GM12878 (cell line): ENCODE measurements at regions not wholly inside any gene's neighbourhood (a gene's known extent, or its start where the extent isn't known, plus 50 kb on each side); places are given as distances from the start of the nearest gene placed in this dataset.

ENCODE experiments used
- BACH1 ChIP-seq: fragments of 450-650 bp; IDR thresholded peaks from 2 replicates; pipeline ENCODE4 v1.6.1; 2017; ENCODE audit warnings: mild to moderate bottlenecking, borderline replicate concordance
- CBFB ChIP-seq: IDR thresholded peaks from 2 replicates; pipeline ENCODE4 v1.6.1; 2016; ENCODE audit warnings: antibody characterized with exemption, low read depth
- CUX1 ChIP-seq: IDR thresholded peaks from 2 replicates; pipeline ENCODE4 v1.6.1; 2012; ENCODE audit warnings: improper control_type of control experiment, low read depth, low read length; ENCODE audit not compliant: insufficient replicate concordance
- ELK1 ChIP-seq: IDR thresholded peaks from 2 replicates; pipeline ENCODE4 v1.6.1; 2012; ENCODE audit warnings: low read depth, low read length, improper control_type of control experiment
- HSF1 ChIP-seq: fragments of 150-350 bp; IDR thresholded peaks from 2 replicates; pipeline ENCODE4 v1.6.1; 2014; ENCODE audit warnings: mild to moderate bottlenecking, low read depth, low read length
- IKZF1 ChIP-seq: fragments of 450-650 bp; conservative IDR thresholded peaks from 2 replicates; pipeline ENCODE4 v1.6.1; 2017; ENCODE audit warnings: antibody characterized with exemption, mild to moderate bottlenecking
- JUNB ChIP-seq: IDR thresholded peaks from 2 replicates; pipeline ENCODE4 v1.6.1; 2016; ENCODE audit warnings: antibody characterized with exemption, mild to moderate bottlenecking
- MAX ChIP-seq: IDR thresholded peaks from 2 replicates; pipeline ENCODE4 v1.6.1; 2012; ENCODE audit warnings: low read depth, low read length, improper control_type of control experiment
- MXI1 ChIP-seq: fragments of 150-350 bp; IDR thresholded peaks from 2 replicates; pipeline ENCODE4 v1.6.1; 2011; ENCODE audit warnings: low read depth, mild to moderate bottlenecking, inconsistent platforms, low read length, improper control_type of control experiment
- NFXL1 ChIP-seq: fragments of 450-650 bp; IDR thresholded peaks from 2 replicates; pipeline ENCODE4 v1.6.1; 2017; ENCODE audit warnings: antibody characterized with exemption, mild to moderate bottlenecking, borderline replicate concordance
- NKRF ChIP-seq: fragments of 450-650 bp; conservative IDR thresholded peaks from 2 replicates; pipeline ENCODE4 v1.6.1; 2017; ENCODE audit warnings: mild to moderate bottlenecking, moderate library complexity
- PAX5 ChIP-seq: IDR thresholded peaks from 2 replicates; pipeline ENCODE4 v1.6.1; 2011; ENCODE audit warnings: low read depth, low read length, borderline replicate concordance
- PRDM15 ChIP-seq: fragments of 450-650 bp; formaldehyde crosslinking; IDR thresholded peaks from 2 replicates; pipeline ENCODE4 v1.4.0; 2020; ENCODE audit warnings: mild to moderate bottlenecking, moderate library complexity
- RUNX3 ChIP-seq: IDR thresholded peaks from 2 replicates; pipeline ENCODE4 v1.6.1; 2012; ENCODE audit warnings: low read length, inconsistent platforms
- SREBF2 ChIP-seq: IDR thresholded peaks from 2 replicates; pipeline ENCODE4 v1.6.1; 2012; ENCODE audit warnings: mild to moderate bottlenecking, low read length

GRCh38 chr2:8058652-8059051, 623.2 kb upstream of the ID2 start (continued):
- no peak for TF ChIP-seq ELK1
- no peak for TF ChIP-seq BACH1
- no peak for TF ChIP-seq NFXL1
- no peak for TF ChIP-seq MAX
- no peak for TF ChIP-seq PAX5
- TF ChIP-seq CUX1 = no peak
- TF ChIP-seq HSF1 = no peak
- no peak for TF ChIP-seq NKRF
- TF ChIP-seq SREBF2 = no peak
- TF ChIP-seq PRDM15 (CRISPR knock-in tag) = no peak
- peak; percentile 52 for TF ChIP-seq IKZF1
- no peak for TF ChIP-seq JUNB
- no peak for TF ChIP-seq RUNX3
- TF ChIP-seq CBFB = no peak
- TF ChIP-seq MXI1 = no peak
